PC-3 (cell line): ENCODE measurements at regions not wholly inside any gene's neighbourhood (a gene's known extent, or its start where the extent isn't known, plus 50 kb on each side); places are given as distances from the start of the nearest gene placed in this dataset.

Source experiments
- ATAC-seq: fragments of 200-7000 bp; cut with Tn5 transposase; 2 replicates; pipeline ENCODE4 v1.9.1; 2020; ENCODE audit warnings: mild to moderate bottlenecking, moderate library complexity
- BruUV-seq: library from RNA; stranded (reverse); fragments of 400-500 nt; replicated peaks from 2 replicates; lab custom pipeline; 2021; lab: Mats Ljungman, UMichigan
- CTCF ChIA-PET: fragments of 300-600 bp; sonication (Branson Sonifier 250); formaldehyde crosslinking; loops from one replicate; lab custom pipeline; 2022; ENCODE audit warnings: antibody characterized with exemption; lab: Charles Lee
- POLR2A ChIA-PET: fragments of 300-600 bp; sonication (Branson Sonifier 250); formaldehyde crosslinking; loops from one replicate; lab custom pipeline; 2022; ENCODE audit warnings: antibody characterized with exemption; ENCODE audit not compliant: unreplicated experiment; lab: Charles Lee
- DNase-seq: peaks from one replicate; pipeline ENCODE4 v3.0.0-alpha.2; 2015
- H2AFZ ChIP-seq: fragments of 300-600 bp; sonication (generic); 2 replicates; pipeline ENCODE4 v1.6.0; 2016; ENCODE audit warnings: antibody characterized with exemption, low read length
- H3F3A ChIP-seq: fragments of 300-600 bp; sonication (generic); one replicate; pipeline ENCODE4 v1.6.0; 2017; ENCODE audit warnings: antibody characterized with exemption, low read length, control low read depth, mild to moderate bottlenecking; ENCODE audit not compliant: unreplicated experiment
- H3K27ac ChIP-seq: fragments of 300-600 bp; sonication (generic); 2 replicates; pipeline ENCODE4 v1.5.1; 2016; ENCODE audit warnings: mild to moderate bottlenecking, low read length
- H3K27me3 ChIP-seq: fragments of 300-600 bp; sonication (generic); 2 replicates; pipeline ENCODE4 v1.6.1; 2016; ENCODE audit warnings: low read length, mixed read lengths
- H3K36me3 ChIP-seq: fragments of 300-600 bp; sonication (generic); 2 replicates; pipeline ENCODE4 v1.6.1; 2016; ENCODE audit warnings: low read depth, mixed run types, low read length, mixed read lengths
- H3K4me1 ChIP-seq: fragments of 300-600 bp; sonication (generic); 2 replicates; pipeline ENCODE4 v1.5.1; 2016; ENCODE audit warnings: low read length; ENCODE audit not compliant: insufficient read depth
- H3K4me2 ChIP-seq: fragments of 300-600 bp; sonication (generic); 2 replicates; pipeline ENCODE4 v1.6.0; 2016; ENCODE audit warnings: low read length
- H3K4me3 ChIP-seq: fragments of 300-600 bp; sonication (generic); 2 replicates; pipeline ENCODE4 v1.5.1; 2016; ENCODE audit warnings: mild to moderate bottlenecking, low read length, mixed read lengths
- H3K79me2 ChIP-seq: fragments of 300-600 bp; sonication (generic); 2 replicates; pipeline ENCODE4 v1.6.1; 2017; ENCODE audit warnings: low read length, mixed read lengths
- H3K9ac ChIP-seq: fragments of 300-600 bp; sonication (generic); 2 replicates; pipeline ENCODE4 v1.6.0; 2016; ENCODE audit warnings: mild to moderate bottlenecking, low read length
- H3K9me2 ChIP-seq: fragments of 300-600 bp; sonication (generic); replicated peaks from 2 replicates; pipeline ENCODE4 v1.6.1; 2016; ENCODE audit warnings: mixed run types, low read length, mixed read lengths
- H3K9me3 ChIP-seq: fragments of 300-600 bp; sonication (generic); 2 replicates; pipeline ENCODE4 v1.6.1; 2016; ENCODE audit warnings: low read length, mixed read lengths
- H4K20me1 ChIP-seq: fragments of 300-600 bp; sonication (generic); 2 replicates; pipeline ENCODE4 v1.6.1; 2016; ENCODE audit warnings: low read length, mixed read lengths
- CTCF ChIP-seq: fragments of 300-600 bp; sonication (generic); conservative IDR thresholded peaks from 2 replicates; pipeline ENCODE4 v1.5.1; 2017; ENCODE audit warnings: antibody characterized with exemption, low read depth, mild to moderate bottlenecking, low read length
- EZH2 ChIP-seq: fragments of 300-600 bp; sonication (generic); IDR thresholded peaks from one replicate; pipeline ENCODE4 v1.6.1; 2017; ENCODE audit warnings: antibody characterized with exemption, mild to moderate bottlenecking, low read length; ENCODE audit not compliant: unreplicated experiment
- EZH2phosphoT487 ChIP-seq: fragments of 300-600 bp; sonication (generic); IDR thresholded peaks from 2 replicates; pipeline ENCODE4 v1.6.1; 2018; ENCODE audit warnings: mild to moderate bottlenecking, antibody characterized with exemption, low read length, borderline replicate concordance
- intact Hi-C: fragments of 100-400 bp; cut with micrococcal nuclease; formaldehyde crosslinking; loops from 2 replicates; pipeline ENCODE4 v1.9.0; 2023

GRCh38 chr2:30396436-30397232 lies 50.4 kb upstream of the LCLAT1 start:
- DNase-seq = no peak
- no peaks in the 10 kb centered on the region for H3K36me3 ChIP-seq
- intact Hi-C loops = no loop called here
- CTCF ChIA-PET = no interaction called here
- H4K20me1 ChIP-seq = no peaks in the 10 kb centered on the region
- H3K4me1 ChIP-seq = no peaks in the 10 kb centered on the region
- no peak for ATAC-seq
- H3K27me3 ChIP-seq = peaks cover 60% of the 10 kb centered on the region
- no peak overlapping the region for H3K4me3 ChIP-seq
- no peaks in the 10 kb centered on the region for H3K9me2 ChIP-seq
- H3K27ac ChIP-seq = no peak overlapping the region
- no peaks in the 10 kb centered on the region for H3K79me2 ChIP-seq
- H3K9me3 ChIP-seq = no peaks in the 10 kb centered on the region
- TF ChIP-seq EZH2 = no peak
- no peak for TF ChIP-seq EZH2phosphoT487
- TF ChIP-seq CTCF = no peak
- H2AFZ ChIP-seq = no peak overlapping the region
- H3K4me2 ChIP-seq = no peak overlapping the region
- no peaks in the 10 kb centered on the region for H3F3A ChIP-seq
- BruUV-seq = no TSS peak
- POLR2A ChIA-PET = no interaction called here
- no peak overlapping the region for H3K9ac ChIP-seq
